HepG2 (cell line): ENCODE measurements at regions not wholly inside any gene's neighbourhood (a gene's known extent, or its start where the extent isn't known, plus 50 kb on each side); places are given as distances from the start of the nearest gene placed in this dataset.

ENCODE experiments used
- ATAC-seq: fragments of 200-7000 bp; cut with Tn5 transposase; 3 replicates; pipeline ENCODE4 v1.9.1; 2020; ENCODE audit warnings: mild to moderate bottlenecking, moderate library complexity
- BruUV-seq: library from RNA; stranded (reverse); fragments of 400-500 nt; replicated peaks from 2 replicates; lab custom pipeline; 2021; lab: Mats Ljungman, UMichigan
- CTCF ChIA-PET: fragments of 300-600 bp; formaldehyde crosslinking; extraction: SDS; loops from one replicate; lab custom pipeline; 2021; ENCODE audit warnings: low total read pairs, inconsistent platforms, low intra/inter-chr PET ratio; lab: Yijun Ruan, JAX
- POLR2A ChIA-PET: fragments of 350-600 bp; sonication (Branson Sonifier 250); formaldehyde crosslinking; loops from one replicate; lab custom pipeline; 2020; ENCODE audit warnings: antibody characterized with exemption, inconsistent platforms; lab: Yijun Ruan, JAX
- DNase-seq: peaks from one replicate; pipeline ENCODE4 v3.0.0-alpha.2; 2015; ENCODE audit warnings: low spot score
- FAIRE-seq: peaks from 3 replicates; lab custom pipeline; 2011; peaks lifted over from hg19 to GRCh38; lab: Jason Lieb, UNC
- H2AFZ ChIP-seq: one replicate; pipeline ENCODE4 v1.6.1; 2011; ENCODE audit warnings: low read length, inconsistent platforms
- H3K27ac ChIP-seq: fragments of 300-600 bp; 3 replicates; pipeline ENCODE4 v1.8.0; 2011; ENCODE audit warnings: mixed run types, mild to moderate bottlenecking, mixed read lengths, low read length, inconsistent platforms; ENCODE audit not compliant: insufficient read depth; ENCODE audit errors: extremely low read length
- H3K27me3 ChIP-seq, 2 experiments: fragments of 200-600 bp in 1 of 2; 2 replicates in 1 of 2; 3 replicates in 1 of 2; pipeline versions ENCODE4 v1.6.0 to v1.8.0; 2011; ENCODE audit warnings: low read length in 2 of 2, mild to moderate bottlenecking in 2 of 2, moderate library complexity in 2 of 2, inconsistent platforms in 1 of 2; ENCODE audit not compliant: insufficient read depth in 2 of 2, control insufficient read depth in 1 of 2
- H3K36me3 ChIP-seq, 2 experiments: fragments of 200-600 bp in 1 of 2; replicated peaks in 1 of 2; 2 replicates in 1 of 2; 3 replicates in 1 of 2; pipeline versions ENCODE4 v1.5.1 to v1.8.0; 2011; ENCODE audit warnings: low read length in 2 of 2, inconsistent platforms in 1 of 2; ENCODE audit not compliant: insufficient read depth in 2 of 2, control insufficient read depth in 1 of 2
- H3K4me1 ChIP-seq: 2 replicates; pipeline ENCODE4 v1.5.1; 2012; ENCODE audit warnings: low read length, inconsistent platforms; ENCODE audit not compliant: insufficient read depth
- H3K4me2 ChIP-seq: 2 replicates; pipeline ENCODE4 v1.6.0; 2011; ENCODE audit warnings: low read depth, low read length, inconsistent platforms
- H3K4me3 ChIP-seq, 3 experiments: fragments of 200-600 bp in 1 of 3; sonication (generic), shearing (Covaris generic) in 1 of 3; replicated peaks in 1 of 3; 2 replicates each; pipeline ENCODE4 v1.5.1; 2011 to 2016; ENCODE audit warnings: low read length in 3 of 3, inconsistent platforms in 2 of 3, low read depth in 2 of 3, mild to moderate bottlenecking in 2 of 3, control low read depth in 1 of 3, mixed read lengths in 1 of 3; ENCODE audit not compliant: insufficient read depth in 1 of 3
- H3K79me2 ChIP-seq: one replicate; pipeline ENCODE4 v1.6.1; 2011; ENCODE audit warnings: low read length, inconsistent platforms; ENCODE audit not compliant: insufficient read depth
- H3K9ac ChIP-seq: 2 replicates; pipeline ENCODE4 v1.6.0; 2011; ENCODE audit warnings: mild to moderate bottlenecking, low read depth, low read length, inconsistent platforms; ENCODE audit not compliant: insufficient read depth
- H3K9me3 ChIP-seq: 2 replicates; pipeline ENCODE4 v1.5.1; 2012; ENCODE audit warnings: mild to moderate bottlenecking, low read length
- H4K20me1 ChIP-seq: 2 replicates; pipeline ENCODE4 v1.6.0; 2011; ENCODE audit warnings: inconsistent platforms, mild to moderate bottlenecking, low read length, moderate library complexity; ENCODE audit not compliant: insufficient read depth
- GLI4 ChIP-seq: sonication (generic); formaldehyde crosslinking; IDR thresholded peaks from 2 replicates; pipeline ENCODE4 v1.5.1; 2020; ENCODE audit warnings: missing genetic modification reagents, mild to moderate bottlenecking, moderate library complexity, borderline replicate concordance
- MXI1 ChIP-seq: IDR thresholded peaks from 3 replicates; pipeline ENCODE4 v1.6.1; 2012; ENCODE audit warnings: low read depth, low read length, inconsistent platforms, borderline replicate concordance
- PCBP2 ChIP-seq: fragments of 200-400 bp; formaldehyde crosslinking; optimal IDR thresholded peaks from 2 replicates; pipeline ENCODE3; 2018; ENCODE audit warnings: low read length, low read depth; ENCODE audit not compliant: poor library complexity, severe bottlenecking
- SP140L ChIP-seq: sonication (generic); formaldehyde crosslinking; IDR thresholded peaks from 2 replicates; pipeline ENCODE4 v1.4.0; 2020; ENCODE audit warnings: missing genetic modification reagents, borderline replicate concordance
- ZBTB3 ChIP-seq: sonication (generic); formaldehyde crosslinking; IDR thresholded peaks from 2 replicates; pipeline ENCODE4 v1.4.0; 2020; ENCODE audit warnings: low read depth, mild to moderate bottlenecking, moderate library complexity, missing genetic modification reagents, borderline replicate concordance
- ZZZ3 ChIP-seq: sonication (generic); formaldehyde crosslinking; IDR thresholded peaks from 2 replicates; pipeline ENCODE4 v1.4.0; 2020; ENCODE audit warnings: missing genetic modification reagents, mild to moderate bottlenecking, borderline replicate concordance
- in situ Hi-C: cut with HindIII; loops from 2 replicates; pipeline ENCODE4 v1.10.0; 2017; ENCODE audit warnings: low pct_unique_long_range_greater_than_20kb; ENCODE audit not compliant: extremely low pct_ligation_motif_present
- intact Hi-C: fragments of 100-400 bp; cut with micrococcal nuclease; formaldehyde crosslinking; loops from one replicate; pipeline ENCODE4 v1.10.0; 2022; ENCODE audit not compliant: unreplicated experiment
- TF ChIP-seq, protein P1 (sequence below): sonication (generic); formaldehyde crosslinking; IDR thresholded peaks from one replicate; pipeline ENCODE4 v1.5.1; 2020; ENCODE audit warnings: mild to moderate bottlenecking, missing genetic modification reagents; ENCODE audit errors: not compliant biosample characterization
- TF ChIP-seq, protein P2 (sequence below): IDR thresholded peaks from 2 replicates; pipeline ENCODE4 v1.6.1; 2012; ENCODE audit warnings: inconsistent platforms
- TF ChIP-seq, protein P3 (sequence below): IDR thresholded peaks from 2 replicates; pipeline ENCODE4 v1.6.1; 2016; ENCODE audit warnings: missing compliant biosample characterization, missing genetic modification reagents, borderline replicate concordance

DNA sequence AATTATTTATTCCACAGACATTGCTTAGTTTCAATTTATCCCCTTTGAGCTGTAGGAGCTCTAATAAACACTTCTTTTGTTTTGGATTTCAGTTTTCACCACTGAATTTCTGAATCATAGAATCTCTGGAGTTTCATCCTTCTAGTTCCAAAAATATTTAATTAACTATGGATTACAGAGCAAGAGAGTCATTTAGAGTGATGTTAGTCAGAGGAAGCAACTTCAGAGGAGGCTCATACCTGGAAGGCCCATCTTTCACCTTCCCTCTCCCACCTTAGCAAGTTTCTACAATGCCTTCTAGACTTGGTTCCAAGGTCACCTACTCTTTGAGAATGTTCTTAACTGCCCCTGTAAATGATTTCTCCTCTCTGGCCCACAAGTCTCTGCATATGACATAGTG, 353.2 kb downstream of the SPRY2 start (continued):
- TF ChIP-seq, protein P1, sequence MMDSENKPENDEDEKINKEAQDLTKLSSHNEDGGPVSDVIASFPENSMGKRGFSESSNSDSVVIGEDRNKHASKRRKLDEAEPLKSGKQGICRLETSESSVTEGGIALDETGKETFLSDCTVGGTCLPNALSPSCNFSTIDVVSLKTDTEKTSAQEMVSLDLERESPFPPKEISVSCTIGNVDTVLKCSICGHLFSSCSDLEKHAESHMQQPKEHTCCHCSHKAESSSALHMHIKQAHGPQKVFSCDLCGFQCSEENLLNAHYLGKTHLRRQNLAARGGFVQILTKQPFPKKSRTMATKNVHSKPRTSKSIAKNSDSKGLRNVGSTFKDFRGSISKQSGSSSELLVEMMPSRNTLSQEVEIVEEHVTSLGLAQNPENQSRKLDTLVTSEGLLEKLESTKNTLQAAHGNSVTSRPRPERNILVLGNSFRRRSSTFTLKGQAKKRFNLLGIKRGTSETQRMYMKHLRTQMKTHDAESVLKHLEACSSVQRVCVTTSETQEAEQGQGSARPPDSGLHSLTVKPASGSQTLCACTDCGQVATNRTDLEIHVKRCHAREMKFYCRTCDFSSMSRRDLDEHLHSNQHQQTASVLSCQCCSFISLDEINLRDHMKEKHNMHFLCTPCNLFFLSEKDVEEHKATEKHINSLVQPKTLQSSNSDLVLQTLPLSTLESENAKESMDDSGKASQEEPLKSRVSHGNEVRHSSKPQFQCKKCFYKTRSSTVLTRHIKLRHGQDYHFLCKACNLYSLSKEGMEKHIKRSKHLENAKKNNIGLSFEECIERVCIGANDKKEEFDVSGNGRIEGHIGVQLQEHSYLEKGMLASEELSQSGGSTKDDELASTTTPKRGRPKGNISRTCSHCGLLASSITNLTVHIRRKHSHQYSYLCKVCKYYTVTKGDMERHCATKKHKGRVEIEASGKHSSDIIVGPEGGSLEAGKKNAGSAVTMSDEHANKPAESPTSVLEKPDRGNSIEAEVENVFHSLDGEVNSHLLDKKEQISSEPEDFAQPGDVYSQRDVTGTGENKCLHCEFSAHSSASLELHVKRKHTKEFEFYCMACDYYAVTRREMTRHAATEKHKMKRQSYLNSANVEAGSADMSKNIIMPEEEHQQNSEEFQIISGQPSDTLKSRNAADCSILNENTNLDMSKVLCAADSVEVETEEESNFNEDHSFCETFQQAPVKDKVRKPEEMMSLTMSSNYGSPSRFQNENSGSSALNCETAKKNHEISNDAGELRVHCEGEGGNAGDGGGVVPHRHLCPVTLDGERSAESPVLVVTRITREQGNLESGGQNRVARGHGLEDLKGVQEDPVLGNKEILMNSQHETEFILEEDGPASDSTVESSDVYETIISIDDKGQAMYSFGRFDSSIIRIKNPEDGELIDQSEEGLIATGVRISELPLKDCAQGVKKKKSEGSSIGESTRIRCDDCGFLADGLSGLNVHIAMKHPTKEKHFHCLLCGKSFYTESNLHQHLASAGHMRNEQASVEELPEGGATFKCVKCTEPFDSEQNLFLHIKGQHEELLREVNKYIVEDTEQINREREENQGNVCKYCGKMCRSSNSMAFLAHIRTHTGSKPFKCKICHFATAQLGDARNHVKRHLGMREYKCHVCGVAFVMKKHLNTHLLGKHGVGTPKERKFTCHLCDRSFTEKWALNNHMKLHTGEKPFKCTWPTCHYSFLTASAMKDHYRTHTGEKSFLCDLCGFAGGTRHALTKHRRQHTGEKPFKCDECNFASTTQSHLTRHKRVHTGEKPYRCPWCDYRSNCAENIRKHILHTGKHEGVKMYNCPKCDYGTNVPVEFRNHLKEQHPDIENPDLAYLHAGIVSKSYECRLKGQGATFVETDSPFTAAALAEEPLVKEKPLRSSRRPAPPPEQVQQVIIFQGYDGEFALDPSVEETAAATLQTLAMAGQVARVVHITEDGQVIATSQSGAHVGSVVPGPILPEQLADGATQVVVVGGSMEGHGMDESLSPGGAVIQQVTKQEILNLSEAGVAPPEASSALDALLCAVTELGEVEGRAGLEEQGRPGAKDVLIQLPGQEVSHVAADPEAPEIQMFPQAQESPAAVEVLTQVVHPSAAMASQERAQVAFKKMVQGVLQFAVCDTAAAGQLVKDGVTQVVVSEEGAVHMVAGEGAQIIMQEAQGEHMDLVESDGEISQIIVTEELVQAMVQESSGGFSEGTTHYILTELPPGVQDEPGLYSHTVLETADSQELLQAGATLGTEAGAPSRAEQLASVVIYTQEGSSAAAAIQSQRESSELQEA (CRISPR knock-in tag), result no peak
- TF ChIP-seq SP140L (no peak), ZBTB3 (no peak)
- TF ChIP-seq, protein P2, sequence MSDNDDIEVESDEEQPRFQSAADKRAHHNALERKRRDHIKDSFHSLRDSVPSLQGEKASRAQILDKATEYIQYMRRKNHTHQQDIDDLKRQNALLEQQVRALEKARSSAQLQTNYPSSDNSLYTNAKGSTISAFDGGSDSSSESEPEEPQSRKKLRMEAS, result no peak

DNA sequence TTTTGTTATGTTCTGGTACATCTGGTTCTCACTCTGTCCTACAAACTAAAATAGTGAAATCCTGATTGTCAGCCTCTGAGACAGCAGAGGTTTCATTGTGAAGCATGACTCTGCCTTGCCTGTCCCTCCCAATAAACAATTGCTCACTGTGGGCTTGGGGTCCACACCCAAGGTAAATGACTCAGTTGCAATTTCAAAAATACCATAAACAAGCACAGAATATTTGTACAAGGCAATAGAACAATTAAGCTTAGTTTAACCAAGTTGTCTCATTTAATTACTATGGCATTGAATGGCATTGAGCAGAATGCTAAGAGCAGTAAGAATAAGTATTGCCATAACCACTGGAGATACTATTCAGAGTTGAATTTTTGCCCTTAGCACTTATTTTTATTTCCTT, 353.6 kb downstream of the SPRY2 start:
- no peak overlapping the region for H3K4me3 ChIP-seq
- DNase-seq (no peak), ATAC-seq (no peak), FAIRE-seq (no peak)
- H3K4me1 ChIP-seq, result no peaks in the 10 kb centered on the region
- in situ Hi-C loops, result no loop called here
- no peaks in the 10 kb centered on the region for H3K79me2 ChIP-seq
- no peak overlapping the region for H3K4me2 ChIP-seq
- H3K27me3 ChIP-seq, result no peaks in the 10 kb centered on the region
- BruUV-seq, result no TSS peak
- CTCF ChIA-PET, result no interaction called here
- H3K9me3 ChIP-seq, result peaks cover 55% of the 10 kb centered on the region
- H3K9ac ChIP-seq, result no peak overlapping the region
- no peaks in the 10 kb centered on the region for H3K36me3 ChIP-seq
- no peak overlapping the region for H3K27ac ChIP-seq
- no peak overlapping the region for H2AFZ ChIP-seq
- intact Hi-C loops, result no loop called here
- no peaks in the 10 kb centered on the region for H4K20me1 ChIP-seq
- POLR2A ChIA-PET, result no interaction called here
- TF ChIP-seq MXI1, result no peak
- no peak for TF ChIP-seq PCBP2
- TF ChIP-seq, protein P3, sequence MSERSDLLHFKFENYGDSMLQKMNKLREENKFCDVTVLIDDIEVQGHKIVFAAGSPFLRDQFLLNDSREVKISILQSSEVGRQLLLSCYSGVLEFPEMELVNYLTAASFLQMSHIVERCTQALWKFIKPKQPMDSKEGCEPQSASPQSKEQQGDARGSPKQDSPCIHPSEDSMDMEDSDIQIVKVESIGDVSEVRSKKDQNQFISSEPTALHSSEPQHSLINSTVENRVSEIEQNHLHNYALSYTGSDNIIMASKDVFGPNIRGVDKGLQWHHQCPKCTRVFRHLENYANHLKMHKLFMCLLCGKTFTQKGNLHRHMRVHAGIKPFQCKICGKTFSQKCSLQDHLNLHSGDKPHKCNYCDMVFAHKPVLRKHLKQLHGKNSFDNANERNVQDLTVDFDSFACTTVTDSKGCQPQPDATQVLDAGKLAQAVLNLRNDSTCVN (CRISPR knock-in tag), result no peak
- TF ChIP-seq ZZZ3 (CRISPR knock-in tag), result no peak
- no peak for TF ChIP-seq GLI4 (CRISPR knock-in tag)
